SJSA1 (cell line): ENCODE measurements at regions not wholly inside any gene's neighbourhood (a gene's known extent, or its start where the extent isn't known, plus 50 kb on each side); places are given as distances from the start of the nearest gene placed in this dataset.

Experiments
- DNase-seq, 2 experiments: peaks; one replicate each; pipeline ENCODE4 v3.0.0-alpha.2; 2015 to 2020; ENCODE audit warnings: low spot score in 2 of 2, low read depth in 1 of 2
- H3K27ac ChIP-seq: fragments of 250-450 bp; sonication (Bioruptor Pico); 2 replicates; pipeline ENCODE4 v1.5.1; 2020; ENCODE audit warnings: mild to moderate bottlenecking, moderate library complexity
- H3K27me3 ChIP-seq: fragments of 250-450 bp; sonication (Bioruptor Pico); replicated peaks from 2 replicates; pipeline ENCODE4 v1.5.1; 2020; ENCODE audit warnings: mild to moderate bottlenecking, moderate library complexity
- H3K36me3 ChIP-seq: fragments of 250-450 bp; sonication (Bioruptor Pico); 2 replicates; pipeline ENCODE4 v1.5.1; 2020; ENCODE audit warnings: mild to moderate bottlenecking
- H3K4me1 ChIP-seq: fragments of 250-450 bp; sonication (Bioruptor Pico); replicated peaks from 2 replicates; pipeline ENCODE4 v1.6.1; 2021; ENCODE audit warnings: mild to moderate bottlenecking
- H3K4me3 ChIP-seq: fragments of 250-450 bp; sonication (Bioruptor Pico); 2 replicates; pipeline ENCODE4 v1.5.1; 2020; ENCODE audit warnings: mild to moderate bottlenecking
- H3K9me3 ChIP-seq: fragments of 250-450 bp; sonication (Bioruptor Pico); replicated peaks from 2 replicates; pipeline ENCODE4 v1.5.1; 2020; ENCODE audit warnings: mild to moderate bottlenecking

- no peaks in the 10 kb centered on the region for H3K27me3 ChIP-seq
These were observed 175.9 kb downstream of the RPLP1 start for GRCh38 chr15:69628256-69629093.

GRCh38 chr15:69629631-69630161 lies 177.1 kb downstream of the RPLP1 start:
- H3K4me3 ChIP-seq, result no peak overlapping the region
- H3K27me3 ChIP-seq, result no peaks in the 10 kb centered on the region
- no peak overlapping the region for H3K27ac ChIP-seq
- H3K4me1 ChIP-seq, result no peaks in the 10 kb centered on the region
- no peak for DNase-seq
- H3K9me3 ChIP-seq, result no peaks in the 10 kb centered on the region; the same call in 1 of the 2 replicates
- no peaks in the 10 kb centered on the region for H3K36me3 ChIP-seq

More at GRCh38 chr15:69628256-69629093, 175.9 kb downstream of the RPLP1 start:
- DNase-seq, result no peak
- Histone ChIP-seq H3K36me3 (no peaks in the 10 kb centered on the region), H3K9me3 (no peaks in the 10 kb centered on the region; the same call in 1 of the 2 replicates), H3K4me1 (no peaks in the 10 kb centered on the region), H3K4me3 (no peak overlapping the region), H3K27ac (no peak overlapping the region)

GRCh38 chr15:69631005-69631404 lies 178.4 kb downstream of the RPLP1 start:
- DNase-seq, result no peak
- Histone ChIP-seq H3K9me3 (no peaks in the 10 kb centered on the region; the same call in 1 of the 2 replicates), H3K4me1 (no peaks in the 10 kb centered on the region), H3K36me3 (no peaks in the 10 kb centered on the region), H3K4me3 (no peak overlapping the region), H3K27me3 (no peaks in the 10 kb centered on the region), H3K27ac (no peak overlapping the region)

GRCh38 chr15:69631978-69632377 lies 179.4 kb downstream of the RPLP1 start:
- H3K9me3 ChIP-seq, result no peaks in the 10 kb centered on the region; the same call in 1 of the 2 replicates
- no peaks in the 10 kb centered on the region for H3K27me3 ChIP-seq
- no peaks in the 10 kb centered on the region for H3K36me3 ChIP-seq
- H3K4me3 ChIP-seq, result no peak overlapping the region
- no peak for DNase-seq
- no peaks in the 10 kb centered on the region for H3K4me1 ChIP-seq
- no peak overlapping the region for H3K27ac ChIP-seq

- Histone ChIP-seq H3K4me1 (no peaks in the 10 kb centered on the region), H3K36me3 (no peaks in the 10 kb centered on the region), H3K27ac (no peak overlapping the region), H3K9me3 (no peaks in the 10 kb centered on the region; the same call in 1 of the 2 replicates), H3K27me3 (no peaks in the 10 kb centered on the region), H3K4me3 (no peak overlapping the region)
- DNase-seq, result no peak
These were observed 182.2 kb downstream of the RPLP1 start for GRCh38 chr15:69634860-69635259.

GRCh38 chr15:69636169-69636915 lies 183.7 kb downstream of the RPLP1 start:
- Histone ChIP-seq H3K4me1 (no peaks in the 10 kb centered on the region), H3K27me3 (no peaks in the 10 kb centered on the region), H3K4me3 (no peak overlapping the region), H3K9me3 (no peaks in the 10 kb centered on the region; the same call in 1 of the 2 replicates), H3K27ac (no peak overlapping the region), H3K36me3 (no peaks in the 10 kb centered on the region)
- no peak for DNase-seq

- Histone ChIP-seq H3K9me3 (no peaks in the 10 kb centered on the region; the same call in 1 of the 2 replicates), H3K4me3 (no peak overlapping the region), H3K4me1 (no peaks in the 10 kb centered on the region), H3K27ac (no peak overlapping the region), H3K27me3 (no peaks in the 10 kb centered on the region), H3K36me3 (no peaks in the 10 kb centered on the region)
- DNase-seq, result no peak
These were observed 185.2 kb downstream of the RPLP1 start for GRCh38 chr15:69637818-69638217.

- Histone ChIP-seq H3K9me3 (no peaks in the 10 kb centered on the region), H3K27me3 (no peaks in the 10 kb centered on the region)
These were observed 190.9 kb downstream of the RPLP1 start for GRCh38 chr15:69643476-69643875.

GRCh38 chr15:69643971-69644370 lies 191.4 kb downstream of the RPLP1 start:
- peaks cover 6% of the 10 kb centered on the region; the same call in 1 of the 2 replicates for H3K4me1 ChIP-seq
- H3K27ac ChIP-seq, result no peak overlapping the region
- no peaks in the 10 kb centered on the region for H3K36me3 ChIP-seq
- H3K4me3 ChIP-seq, result no peak overlapping the region
- DNase-seq, result no peak
- H3K9me3 ChIP-seq, result no peaks in the 10 kb centered on the region
- H3K27me3 ChIP-seq, result 0 out of 2 replicates have a peak, but pooled peaks cover 2% of the 10 kb centered on the region

More at GRCh38 chr15:69643476-69643875, 190.9 kb downstream of the RPLP1 start:
- no peak overlapping the region for H3K27ac ChIP-seq
- H3K4me3 ChIP-seq, result no peak overlapping the region
- no peak for DNase-seq
- peaks cover 1% of the 10 kb centered on the region; the same call in 1 of the 2 replicates for H3K4me1 ChIP-seq
- H3K36me3 ChIP-seq, result no peaks in the 10 kb centered on the region

GRCh38 chr15:69644876-69645275 lies 192.3 kb downstream of the RPLP1 start:
- H3K27ac ChIP-seq, result no peak overlapping the region
- no peak for DNase-seq
- no peaks in the 10 kb centered on the region for H3K9me3 ChIP-seq
- peaks cover 6% of the 10 kb centered on the region; the same call in 1 of the 2 replicates for H3K4me1 ChIP-seq
- H3K27me3 ChIP-seq, result 0 out of 2 replicates have a peak, but pooled peaks cover 2% of the 10 kb centered on the region
- H3K36me3 ChIP-seq, result no peaks in the 10 kb centered on the region
- no peak overlapping the region for H3K4me3 ChIP-seq

- Histone ChIP-seq H3K36me3 (no peaks in the 10 kb centered on the region), H3K4me3 (no peak overlapping the region), H3K4me1 (peaks cover 6% of the 10 kb centered on the region; the same call in 1 of the 2 replicates), H3K27me3 (0 out of 2 replicates have a peak, but pooled peaks cover 2% of the 10 kb centered on the region), H3K9me3 (0 out of 2 replicates have a peak, but pooled peaks cover 3% of the 10 kb centered on the region), H3K27ac (no peak overlapping the region)
- DNase-seq, result peak in 1 of 2 experiments; percentile 21
These were observed 194.5 kb downstream of the RPLP1 start for GRCh38 chr15:69647142-69647513.

- H3K36me3 ChIP-seq, result no peaks in the 10 kb centered on the region
- H3K27ac ChIP-seq, result no peak overlapping the region
- H3K4me3 ChIP-seq, result no peak overlapping the region
- peak in 1 of 2 experiments; percentile 39 for DNase-seq
- H3K4me1 ChIP-seq, result peaks cover 6% of the 10 kb centered on the region; the same call in 1 of the 2 replicates
- 0 out of 2 replicates have a peak, but pooled peaks cover 2% of the 10 kb centered on the region for H3K27me3 ChIP-seq
- 0 out of 2 replicates have a peak, but pooled peaks cover 3% of the 10 kb centered on the region for H3K9me3 ChIP-seq
These were observed 195.6 kb downstream of the RPLP1 start for GRCh38 chr15:69648212-69648611.
